IMR-90 (cell line): ENCODE measurements at regions not wholly inside any gene's neighbourhood (a gene's known extent, or its start where the extent isn't known, plus 50 kb on each side); places are given as distances from the start of the nearest gene placed in this dataset.
"Not testable (repeated sequence)": the region's sequence is repeated elsewhere in the genome, so short reads cannot be mapped to it uniquely, and the experiment has no call there.

ENCODE experiments used
- ATAC-seq: fragments of 200-7000 bp; cut with Tn5 transposase; 2 replicates; pipeline ENCODE4 v1.9.1; 2020; ENCODE audit warnings: low read depth, mild to moderate bottlenecking, moderate library complexity
- BruUV-seq: library from RNA; stranded (reverse); fragments of 400-500 nt; replicated peaks from 2 replicates; lab custom pipeline; 2021; lab: Mats Ljungman, UMichigan
- CTCF ChIA-PET: fragments of 300-600 bp; formaldehyde crosslinking; extraction: SDS; loops from one replicate; lab custom pipeline; 2021; ENCODE audit warnings: antibody characterized with exemption; lab: Yijun Ruan, JAX
- POLR2A ChIA-PET: fragments of 300-600 bp; sonication (Branson Sonifier 250); formaldehyde crosslinking; loops from one replicate; lab custom pipeline; 2022; ENCODE audit warnings: antibody characterized with exemption; ENCODE audit not compliant: unreplicated experiment; lab: Charles Lee
- DNase-seq: peaks from one replicate; pipeline ENCODE4 v3.0.0; 2013
- H2AFZ ChIP-seq: replicated peaks from 2 replicates; pipeline ENCODE3; 2013; ENCODE audit warnings: low read length, mild to moderate bottlenecking; ENCODE audit not compliant: poor library complexity
- H2AK5ac ChIP-seq: 2 replicates; pipeline ENCODE4 v1.6.1; 2013; ENCODE audit warnings: low read depth, low read length, inconsistent platforms
- H2AK9ac ChIP-seq: replicated peaks from 2 replicates; pipeline ENCODE3; 2013; ENCODE audit warnings: mild to moderate bottlenecking, low read depth, low read length, moderate library complexity; ENCODE audit not compliant: poor library complexity
- H2BK120ac ChIP-seq: 2 replicates; pipeline ENCODE4 v1.6.1; 2013; ENCODE audit warnings: low read depth, low read length, inconsistent platforms
- H2BK15ac ChIP-seq: 3 replicates; pipeline ENCODE4 v1.6.1; 2013; ENCODE audit warnings: low read depth, low read length, inconsistent platforms
- H2BK20ac ChIP-seq: 2 replicates; pipeline ENCODE4 v1.6.1; 2013; ENCODE audit warnings: low read depth, mild to moderate bottlenecking, inconsistent platforms, low read length, moderate library complexity
- H2BK5ac ChIP-seq: 2 replicates; pipeline ENCODE4 v1.6.1; 2013; ENCODE audit warnings: mild to moderate bottlenecking, low read depth, low read length, inconsistent platforms; ENCODE audit not compliant: poor library complexity, severe bottlenecking
- H3K14ac ChIP-seq: replicated peaks from 2 replicates; pipeline ENCODE4 v1.6.1; 2013; ENCODE audit warnings: low read depth, low read length, inconsistent platforms
- H3K18ac ChIP-seq: 2 replicates; pipeline ENCODE4 v1.6.1; 2013; ENCODE audit warnings: low read depth, low read length, control low read depth
- H3K23ac ChIP-seq: 2 replicates; pipeline ENCODE4 v1.6.1; 2013; ENCODE audit warnings: low read depth, low read length, inconsistent platforms
- H3K27ac ChIP-seq: 2 replicates; pipeline ENCODE4 v1.5.1; 2013; ENCODE audit warnings: mild to moderate bottlenecking, control low read depth, low read length; ENCODE audit not compliant: insufficient read depth
- H3K27me3 ChIP-seq: 2 replicates; pipeline ENCODE4 v1.6.1; 2013; ENCODE audit warnings: low read length; ENCODE audit not compliant: control insufficient read depth, insufficient read depth
- H3K36me3 ChIP-seq: 2 replicates; pipeline ENCODE4 v1.6.1; 2013; ENCODE audit warnings: low read length, mixed read lengths; ENCODE audit not compliant: control insufficient read depth, insufficient read depth
- H3K4ac ChIP-seq: 2 replicates; pipeline ENCODE4 v1.6.1; 2013; ENCODE audit warnings: low read depth, low read length, inconsistent platforms
- H3K4me1 ChIP-seq: 2 replicates; pipeline ENCODE4 v1.6.1; 2013; ENCODE audit warnings: low read length, mixed read lengths; ENCODE audit not compliant: control insufficient read depth, insufficient read depth
- H3K4me2 ChIP-seq: 2 replicates; pipeline ENCODE4 v1.6.1; 2013; ENCODE audit warnings: low read depth, mild to moderate bottlenecking, control low read depth, low read length, moderate library complexity
- H3K4me3 ChIP-seq: 2 replicates; pipeline ENCODE4 v1.5.1; 2013; ENCODE audit warnings: low read depth, mild to moderate bottlenecking, control low read depth, low read length, moderate library complexity; ENCODE audit not compliant: insufficient read depth
- H3K56ac ChIP-seq: 2 replicates; pipeline ENCODE4 v1.6.1; 2013; ENCODE audit warnings: low read length, inconsistent platforms; ENCODE audit not compliant: insufficient read depth; ENCODE audit errors: extremely low read depth
- H3K79me1 ChIP-seq, 2 experiments: 2 replicates each; pipeline ENCODE4 v1.6.1; 2013; ENCODE audit warnings: low read length in 2 of 2, inconsistent platforms in 1 of 2, low read depth in 1 of 2
- H3K9ac ChIP-seq: 2 replicates; pipeline ENCODE4 v1.6.1; 2013; ENCODE audit warnings: low read depth, low read length, control low read depth
- H3K9me1 ChIP-seq: 2 replicates; pipeline ENCODE4 v1.6.1; 2013; ENCODE audit warnings: low read length, inconsistent platforms; ENCODE audit not compliant: insufficient read depth
- H3K9me3 ChIP-seq: 2 replicates; pipeline ENCODE4 v1.6.1; 2013; ENCODE audit warnings: low read length; ENCODE audit not compliant: control insufficient read depth, insufficient read depth
- H4K20me1 ChIP-seq: 2 replicates; pipeline ENCODE4 v1.6.1; 2013; ENCODE audit warnings: low read length, inconsistent platforms; ENCODE audit not compliant: insufficient read depth
- H4K5ac ChIP-seq: 2 replicates; pipeline ENCODE4 v1.6.1; 2013; ENCODE audit warnings: mild to moderate bottlenecking, low read depth, low read length, control low read depth
- H4K8ac ChIP-seq, 2 experiments: 2 replicates each; pipeline ENCODE4 v1.6.1; 2013; ENCODE audit warnings: low read depth in 2 of 2, low read length in 2 of 2, control low read depth in 1 of 2, inconsistent platforms in 1 of 2
- H4K91ac ChIP-seq: 2 replicates; pipeline ENCODE4 v1.6.1; 2013; ENCODE audit warnings: low read depth, low read length, inconsistent platforms; ENCODE audit not compliant: insufficient read depth
- WGBS, 2 experiments: methylation state at CpG; one replicate each; pipeline versions ENCODE4 v1.1.5 to v1.1.7; 2013; ENCODE audit warnings: missing lambda C conversion rate in 2 of 2; ENCODE audit not compliant: insufficient read length in 1 of 2; ENCODE audit errors: extremely low coverage in 2 of 2; 5-methylcytosine and 5-hydroxymethylcytosine counted together
- dilution Hi-C: fragments of 300-500 bp; cut with HindIII; formaldehyde crosslinking; loops from one replicate; pipeline ENCODE4 v1.14.3; 2018; ENCODE audit warnings: low sequenced_read_pairs; ENCODE audit not compliant: unreplicated experiment
- in situ Hi-C: fragments of 300-500 bp; cut with MboI; formaldehyde crosslinking; loops from 3 replicates; pipeline ENCODE4 v1.14.3; 2019; ENCODE audit warnings: low sequenced_read_pairs, inconsistent platforms, mixed read lengths
- intact Hi-C: fragments of 100-400 bp; cut with micrococcal nuclease; formaldehyde crosslinking; loops from 2 replicates; pipeline ENCODE4 v1.10.0; 2022

DNA sequence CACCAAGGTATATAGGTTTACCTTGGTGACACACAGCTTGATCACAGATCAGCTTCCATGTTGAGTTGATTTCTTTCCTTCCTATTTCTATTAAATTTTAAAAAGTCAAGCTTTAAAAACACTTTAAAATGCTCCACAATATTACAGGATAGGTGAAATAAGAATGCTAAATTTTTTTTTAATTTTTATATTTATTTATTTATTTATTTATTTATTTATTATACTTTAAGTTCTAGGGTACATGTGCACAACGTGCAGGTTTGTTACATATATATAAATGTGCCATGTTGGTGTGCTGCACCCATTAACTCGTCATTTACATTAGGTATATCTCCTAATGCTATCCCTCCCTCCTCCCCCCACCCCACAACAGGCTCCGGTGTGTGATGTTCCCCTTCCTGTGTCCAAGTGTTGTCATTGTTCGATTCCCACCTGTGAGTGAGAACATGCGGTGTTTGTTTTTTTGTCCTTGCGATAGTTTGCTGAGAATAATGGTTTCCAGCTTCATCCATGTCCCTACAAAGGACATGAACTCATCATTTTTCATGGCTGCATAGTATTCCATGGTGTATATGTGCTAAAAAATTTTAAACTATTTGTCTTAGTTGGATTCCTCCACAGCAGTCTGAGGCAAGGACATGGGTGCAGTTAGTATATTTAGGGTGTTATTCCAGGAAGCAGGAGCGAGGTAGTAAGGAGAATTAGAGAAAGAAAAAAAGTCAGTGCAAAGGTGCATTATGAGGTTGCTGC, 99.8 kb upstream of the C1GALT1C1 start:
- H2BK15ac ChIP-seq, H3K56ac ChIP-seq, H3K36me3 ChIP-seq, CTCF ChIA-PET, H3K27me3 ChIP-seq, H4K8ac ChIP-seq, H2AFZ ChIP-seq, H2AK5ac ChIP-seq, H3K4ac ChIP-seq, dilution Hi-C loops, H3K9me1 ChIP-seq, H3K9ac ChIP-seq, H4K5ac ChIP-seq, H3K14ac ChIP-seq, DNase-seq, intact Hi-C loops, H4K20me1 ChIP-seq, H2BK120ac ChIP-seq, H3K4me3 ChIP-seq, H2AK9ac ChIP-seq, ATAC-seq, BruUV-seq, in situ Hi-C loops, POLR2A ChIA-PET, H3K79me1 ChIP-seq, H2BK5ac ChIP-seq, H3K4me2 ChIP-seq, H3K9me3 ChIP-seq, H3K18ac ChIP-seq, H4K91ac ChIP-seq, H2BK20ac ChIP-seq, H3K4me1 ChIP-seq, H3K27ac ChIP-seq, H3K23ac ChIP-seq: not testable (repeated sequence)
- no CpG with 5 or more reads among the region's 7 CpGs for WGBS, 2 experiments
